GM18909 (cell line): ENCODE measurements at regions not wholly inside any gene's neighbourhood (a gene's known extent, or its start where the extent isn't known, plus 50 kb on each side); places are given as distances from the start of the nearest gene placed in this dataset.
"Not testable (repeated sequence)": the region's sequence is repeated elsewhere in the genome, so short reads cannot be mapped to it uniquely, and the experiment has no call there.

Experiments used
- ATAC-seq: cut with Tn5 transposase; IDR thresholded peaks from one replicate; pipeline ENCODE4 v1.9.1; 2021; ENCODE audit warnings: mild to moderate bottlenecking; ENCODE audit not compliant: unreplicated experiment, poor library complexity

- no peak for ATAC-seq
Observed at GRCh38 chr11:19628018-19628417, 84.6 kb upstream of the NAV2 start.

- no peak for ATAC-seq
Observed at GRCh38 chr11:19627566-19627965, 85.1 kb upstream of the NAV2 start.

- no peak for ATAC-seq
Observed at GRCh38 chr11:19625438-19625837, 87.2 kb upstream of the NAV2 start.

GRCh38 chr11:19617696-19618523 is 94.7 kb upstream of the NAV2 start:
- no peak for ATAC-seq

- no peak for ATAC-seq
Observed at GRCh38 chr11:19615341-19616183, 97.1 kb upstream of the NAV2 start.

- no peak for ATAC-seq
Observed at GRCh38 chr11:19614370-19614940, 98.2 kb upstream of the NAV2 start.

- not testable (repeated sequence) for ATAC-seq
Observed at GRCh38 chr11:19612025-19612424, 100.6 kb upstream of the NAV2 start.

- ATAC-seq = no peak
Observed at GRCh38 chr11:19607656-19608360, 104.8 kb upstream of the NAV2 start.

GRCh38 chr11:19606856-19607655 is 105.6 kb upstream of the NAV2 start:
- no peak for ATAC-seq

GRCh38 chr11:19605520-19606371 is 106.9 kb upstream of the NAV2 start:
- ATAC-seq = no peak

- no peak for ATAC-seq
Observed at GRCh38 chr11:19604679-19605375, 107.8 kb upstream of the NAV2 start.

GRCh38 chr11:19603771-19604170 is 108.9 kb upstream of the NAV2 start:
- no peak for ATAC-seq

GRCh38 chr11:19602891-19603290 is 109.7 kb upstream of the NAV2 start:
- no peak for ATAC-seq

GRCh38 chr11:19602406-19602805 is 110.2 kb upstream of the NAV2 start:
- no peak for ATAC-seq

- ATAC-seq = no peak
Observed at GRCh38 chr11:19601235-19601634, 111.4 kb upstream of the NAV2 start.

- no peak for ATAC-seq
Observed at GRCh38 chr11:19599681-19600080, 113.0 kb upstream of the NAV2 start.

GRCh38 chr11:19598876-19599486 is 113.7 kb upstream of the NAV2 start:
- ATAC-seq = no peak

- ATAC-seq = no peak
Observed at GRCh38 chr11:19598456-19598855, 114.2 kb upstream of the NAV2 start.
